SIG-M5 treated with dmso at 0.1 percent for 504 hours (cell line): ENCODE measurements at regions not wholly inside any gene's neighbourhood (a gene's known extent, or its start where the extent isn't known, plus 50 kb on each side); places are given as distances from the start of the nearest gene placed in this dataset.
"Not testable (repeated sequence)": the region's sequence is repeated elsewhere in the genome, so short reads cannot be mapped to it uniquely, and the experiment has no call there.

Experiments
- DNase-seq: peaks from one replicate; lab custom pipeline; 2025; ENCODE audit not compliant: unreplicated experiment; lab: John Stamatoyannopoulos, UW

GRCh38 chr21:9744593-9744992 lies 776.8 kb upstream of the TPTE start:
- DNase-seq = not testable (repeated sequence)

- DNase-seq = not testable (repeated sequence)
Observed at GRCh38 chr21:9745457-9746108, 775.8 kb upstream of the TPTE start.

GRCh38 chr21:9746311-9746710 lies 775.1 kb upstream of the TPTE start:
- DNase-seq = not testable (repeated sequence)

DNA sequence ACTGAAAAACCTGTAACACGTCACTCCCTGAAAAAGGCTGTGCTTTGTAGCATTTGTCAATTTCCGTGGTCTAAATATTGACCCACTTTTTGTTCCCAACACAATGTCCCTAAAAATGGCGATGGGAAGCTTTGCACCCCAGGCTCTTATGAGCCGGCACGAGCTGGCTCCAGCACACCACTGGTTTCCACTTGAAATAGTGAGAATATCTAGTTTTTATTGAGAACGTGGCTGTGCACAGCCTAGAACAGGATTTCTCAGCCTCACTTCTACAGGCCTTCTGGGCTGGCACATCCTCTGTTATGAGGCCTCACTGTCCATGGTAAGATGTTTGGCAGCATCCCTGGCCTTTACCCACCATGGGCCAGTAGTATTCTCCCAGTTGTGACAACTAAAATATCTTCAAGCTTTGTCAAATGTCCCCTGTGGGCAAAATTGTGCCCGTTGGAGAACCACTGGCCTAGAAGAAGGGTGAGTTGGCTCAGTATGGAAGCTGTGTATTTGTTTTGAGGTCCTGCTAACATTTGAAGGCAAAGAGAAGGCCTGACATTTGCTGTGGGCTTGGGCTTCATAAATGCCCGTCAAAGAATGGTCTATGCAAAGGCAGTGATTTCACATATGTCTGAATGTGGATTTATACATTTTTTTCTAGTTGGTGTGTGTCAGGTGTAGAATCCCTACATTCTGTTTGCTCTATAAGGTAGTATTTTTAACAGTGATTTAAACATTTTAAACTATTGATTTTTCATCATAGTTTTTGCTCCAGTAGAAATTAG lies 774.4 kb upstream of the TPTE start:
- DNase-seq = not testable (repeated sequence)

DNA sequence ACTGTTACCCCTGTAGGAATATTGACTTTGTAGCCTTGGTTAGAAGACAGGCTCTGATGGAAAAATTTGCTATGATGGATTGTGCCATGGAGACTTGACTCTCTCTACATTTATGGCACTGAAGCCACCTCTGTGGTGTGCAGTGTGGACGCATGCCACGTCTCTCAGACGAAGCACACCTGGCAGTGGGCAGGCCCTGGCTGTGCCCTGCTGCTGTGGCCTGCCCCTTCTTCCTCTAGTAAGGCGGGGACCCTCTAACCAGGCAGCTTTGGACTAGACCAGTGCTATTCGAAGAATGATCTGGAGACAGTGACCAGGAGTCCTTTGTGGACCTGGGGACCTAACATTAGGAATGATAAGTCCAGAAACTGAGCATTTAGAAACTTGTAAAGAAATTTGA lies 773.5 kb upstream of the TPTE start:
- DNase-seq = not testable (repeated sequence)

- not testable (repeated sequence) for DNase-seq
Observed at GRCh38 chr21:9748451-9748850, 772.9 kb upstream of the TPTE start.

DNA sequence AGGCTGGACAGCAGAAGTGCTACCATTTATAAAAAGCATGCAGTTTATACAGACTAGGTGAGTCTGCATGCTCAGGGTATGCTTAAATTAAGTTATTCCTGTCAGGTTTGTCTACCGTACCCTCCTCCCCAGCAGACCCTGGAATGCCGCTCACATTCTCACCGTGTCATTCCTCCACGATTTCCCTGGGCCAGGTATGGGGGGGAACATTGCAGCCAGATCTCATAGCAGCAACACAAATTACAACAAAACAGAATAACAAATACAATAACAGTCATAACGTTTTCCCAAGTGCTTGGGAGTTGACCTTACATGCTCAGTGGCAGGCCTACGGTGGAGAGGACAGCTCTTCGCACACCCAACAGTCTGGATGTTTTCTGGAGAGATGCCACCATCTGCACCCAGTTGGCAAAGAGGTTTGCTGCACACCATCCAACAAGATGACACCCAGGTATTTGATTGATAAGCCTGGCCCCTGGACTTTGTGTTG lies 771.6 kb upstream of the TPTE start:
- DNase-seq = not testable (repeated sequence)

DNA sequence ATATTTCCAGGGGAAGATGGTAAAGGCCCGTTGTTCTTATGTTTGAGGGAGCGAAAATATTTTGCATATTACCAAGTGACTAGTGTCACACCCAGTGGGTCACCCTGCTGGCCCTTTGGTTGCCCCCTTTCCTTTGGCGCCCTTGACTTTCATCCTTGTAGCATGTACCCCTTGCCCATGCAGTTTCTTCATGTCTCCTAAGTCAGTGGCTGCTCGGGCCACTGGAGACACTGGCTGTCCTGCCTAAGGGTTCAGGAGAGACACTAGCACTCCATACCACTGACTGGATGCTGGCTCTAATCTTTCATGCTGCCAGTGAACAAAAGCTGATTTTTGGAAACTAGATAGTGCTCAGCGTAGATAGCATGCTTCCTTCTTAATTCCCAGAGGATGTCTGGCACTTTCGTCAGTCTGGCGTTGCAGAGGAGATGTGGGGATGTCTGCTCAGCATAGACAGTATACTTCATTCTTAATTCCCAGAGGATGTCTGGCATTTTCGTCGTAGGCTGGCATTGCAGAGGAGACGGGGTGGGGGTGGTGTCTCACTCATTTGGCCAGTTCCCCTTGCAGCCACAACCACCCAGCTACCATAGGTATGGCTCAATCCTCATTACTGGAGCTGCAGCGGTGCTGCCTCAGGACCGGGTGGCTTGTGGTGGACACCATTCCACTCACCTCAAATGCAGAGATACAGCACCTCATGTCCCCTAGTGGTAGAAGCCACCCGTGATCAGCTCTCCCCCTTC lies 770.9 kb upstream of the TPTE start:
- no peak for DNase-seq

DNA sequence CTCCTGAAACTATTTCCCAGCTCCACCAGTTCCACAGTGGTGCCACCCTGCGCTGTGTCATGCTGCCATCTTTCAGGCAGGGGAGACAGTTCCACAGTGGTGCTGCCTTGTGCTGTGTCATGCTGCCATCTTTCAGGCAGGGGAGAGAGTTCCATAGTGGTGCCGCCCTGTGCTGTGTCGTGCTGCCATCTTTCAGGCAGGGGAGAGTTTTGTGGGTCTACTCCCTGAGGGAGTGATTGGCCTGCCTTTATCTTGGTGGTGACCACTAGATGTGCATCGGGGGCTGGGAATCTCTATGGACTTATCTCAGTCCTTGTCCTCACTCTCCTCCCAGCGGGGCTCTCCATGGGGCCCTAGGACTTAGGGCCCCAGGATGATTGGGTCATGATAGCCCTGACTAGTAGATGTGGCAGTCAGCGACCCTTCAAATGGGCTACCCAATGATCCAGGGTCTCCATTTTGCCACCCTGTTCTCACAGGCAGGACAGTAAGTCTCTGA lies 770.2 kb upstream of the TPTE start:
- not testable (repeated sequence) for DNase-seq

- not testable (repeated sequence) for DNase-seq
Observed at GRCh38 chr21:9752028-9752427, 769.4 kb upstream of the TPTE start.

DNA sequence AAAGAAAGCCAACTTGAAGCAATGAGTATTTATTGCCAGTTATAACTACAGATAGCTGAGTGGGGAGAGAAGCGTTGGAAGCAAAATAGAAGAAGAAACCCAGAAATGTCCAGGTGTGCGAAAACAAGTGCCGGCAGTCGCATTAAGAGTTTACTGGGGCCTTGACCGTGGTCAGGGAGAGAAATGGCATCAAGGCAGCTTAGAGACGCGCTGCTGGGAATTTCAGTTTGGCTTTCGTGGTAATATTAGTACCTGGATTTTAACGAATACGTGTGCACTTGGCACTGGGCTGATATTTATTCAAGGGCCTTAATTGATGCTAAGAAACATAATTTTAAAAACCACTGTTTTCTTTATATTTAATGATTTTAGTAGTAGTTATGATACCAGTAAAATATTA lies 767.9 kb upstream of the TPTE start:
- not testable (repeated sequence) for DNase-seq

- DNase-seq = no peak
Observed at GRCh38 chr21:9753943-9754342, 767.4 kb upstream of the TPTE start.

- not testable (repeated sequence) for DNase-seq
Observed at GRCh38 chr21:9754434-9754833, 766.9 kb upstream of the TPTE start.

GRCh38 chr21:9755611-9756010 lies 765.8 kb upstream of the TPTE start:
- DNase-seq = no peak

GRCh38 chr21:9756677-9757076 lies 764.7 kb upstream of the TPTE start:
- DNase-seq = no peak

DNA sequence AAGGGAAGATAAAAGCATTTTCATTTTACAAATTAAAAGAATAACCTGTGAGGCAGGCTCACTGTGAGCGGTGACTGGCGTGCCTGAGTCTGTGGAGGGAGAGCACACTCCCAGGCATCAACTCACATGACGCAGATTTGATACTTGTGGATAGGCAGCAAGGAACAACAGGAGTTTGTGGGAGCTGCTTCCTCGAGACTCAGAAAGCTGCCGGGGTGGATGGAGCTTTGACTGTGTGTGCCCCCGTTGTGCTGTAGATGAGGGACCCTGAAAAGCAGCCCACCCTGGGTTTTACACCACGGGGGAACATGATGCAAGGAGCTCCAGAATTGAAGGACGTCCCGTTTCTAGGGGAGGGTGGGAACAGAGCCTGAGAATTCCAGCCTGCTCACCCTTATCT lies 764.3 kb upstream of the TPTE start:
- not testable (repeated sequence) for DNase-seq

DNA sequence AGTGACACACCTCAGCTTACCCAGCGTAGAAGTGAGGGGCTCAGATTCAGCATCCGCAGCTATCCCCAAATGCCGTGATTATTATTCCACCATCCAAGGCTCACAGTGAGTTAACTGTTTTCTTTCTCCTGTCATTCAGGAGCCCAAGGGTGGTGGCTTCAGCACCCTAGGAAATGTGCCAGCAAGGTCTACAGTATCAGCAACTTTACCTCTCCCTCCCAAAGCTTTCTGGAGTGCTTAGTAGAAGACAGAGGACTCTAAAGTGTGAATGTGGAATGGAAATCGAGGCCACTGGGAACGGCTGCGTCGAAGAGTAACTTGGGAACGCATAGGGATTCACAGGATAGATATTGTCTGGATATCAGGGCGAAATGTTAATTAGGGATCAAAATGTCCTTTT lies 763.8 kb upstream of the TPTE start:
- not testable (repeated sequence) for DNase-seq

- no peak for DNase-seq
Observed at GRCh38 chr21:9758141-9758540, 763.2 kb upstream of the TPTE start.

GRCh38 chr21:9758888-9759287 lies 762.5 kb upstream of the TPTE start:
- no peak for DNase-seq

GRCh38 chr21:9759972-9760371 lies 761.4 kb upstream of the TPTE start:
- DNase-seq = no peak

GRCh38 chr21:9760398-9761074 lies 760.8 kb upstream of the TPTE start:
- no peak for DNase-seq
